ENCODE measurements at regions not wholly inside any gene's neighbourhood (a gene's known extent, or its start where the extent isn't known, plus 50 kb on each side); places are given as distances from the start of the nearest gene placed in this dataset.

GRCh38 chr5:2169430-2169808 is 286.7 kb upstream of the IRX4 start:
- Histone ChIP-seq H3K36me3 (no peaks in the 10 kb centered on the region), H3K27me3 (replicated peaks in 1 of 7) (peaks cover 0 to 33% (median 0%) of the 10 kb centered on the region in 7 donors), H3K27ac (no peak overlapping the region), H3K9me3 (no peaks in the 10 kb centered on the region), H3K4me1 (no peaks in the 10 kb centered on the region), H3K4me3 (no peak overlapping the region)
- intact Hi-C loops (cut with DNase I; ENCODE audit: low total_unique reads): no loop called here
- peak; percentile 34 for DNase-seq
- TF ChIP-seq, protein P1, sequence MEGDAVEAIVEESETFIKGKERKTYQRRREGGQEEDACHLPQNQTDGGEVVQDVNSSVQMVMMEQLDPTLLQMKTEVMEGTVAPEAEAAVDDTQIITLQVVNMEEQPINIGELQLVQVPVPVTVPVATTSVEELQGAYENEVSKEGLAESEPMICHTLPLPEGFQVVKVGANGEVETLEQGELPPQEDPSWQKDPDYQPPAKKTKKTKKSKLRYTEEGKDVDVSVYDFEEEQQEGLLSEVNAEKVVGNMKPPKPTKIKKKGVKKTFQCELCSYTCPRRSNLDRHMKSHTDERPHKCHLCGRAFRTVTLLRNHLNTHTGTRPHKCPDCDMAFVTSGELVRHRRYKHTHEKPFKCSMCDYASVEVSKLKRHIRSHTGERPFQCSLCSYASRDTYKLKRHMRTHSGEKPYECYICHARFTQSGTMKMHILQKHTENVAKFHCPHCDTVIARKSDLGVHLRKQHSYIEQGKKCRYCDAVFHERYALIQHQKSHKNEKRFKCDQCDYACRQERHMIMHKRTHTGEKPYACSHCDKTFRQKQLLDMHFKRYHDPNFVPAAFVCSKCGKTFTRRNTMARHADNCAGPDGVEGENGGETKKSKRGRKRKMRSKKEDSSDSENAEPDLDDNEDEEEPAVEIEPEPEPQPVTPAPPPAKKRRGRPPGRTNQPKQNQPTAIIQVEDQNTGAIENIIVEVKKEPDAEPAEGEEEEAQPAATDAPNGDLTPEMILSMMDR (IDR thresholded peaks at IDR 0.05 in 8 of 11, conservative IDR thresholded peaks at IDR 0.05 in 3 of 11): no peak
- TF ChIP-seq POLR2AphosphoS5 (IDR thresholded peaks at IDR 0.05) (no peak), POLR2A (IDR thresholded peaks at IDR 0.05) (no peak)
- 76 to 82% (median 79%) methylated on average over 10 of the region's 10 CpGs for WGBS, 5 donors

DNA sequence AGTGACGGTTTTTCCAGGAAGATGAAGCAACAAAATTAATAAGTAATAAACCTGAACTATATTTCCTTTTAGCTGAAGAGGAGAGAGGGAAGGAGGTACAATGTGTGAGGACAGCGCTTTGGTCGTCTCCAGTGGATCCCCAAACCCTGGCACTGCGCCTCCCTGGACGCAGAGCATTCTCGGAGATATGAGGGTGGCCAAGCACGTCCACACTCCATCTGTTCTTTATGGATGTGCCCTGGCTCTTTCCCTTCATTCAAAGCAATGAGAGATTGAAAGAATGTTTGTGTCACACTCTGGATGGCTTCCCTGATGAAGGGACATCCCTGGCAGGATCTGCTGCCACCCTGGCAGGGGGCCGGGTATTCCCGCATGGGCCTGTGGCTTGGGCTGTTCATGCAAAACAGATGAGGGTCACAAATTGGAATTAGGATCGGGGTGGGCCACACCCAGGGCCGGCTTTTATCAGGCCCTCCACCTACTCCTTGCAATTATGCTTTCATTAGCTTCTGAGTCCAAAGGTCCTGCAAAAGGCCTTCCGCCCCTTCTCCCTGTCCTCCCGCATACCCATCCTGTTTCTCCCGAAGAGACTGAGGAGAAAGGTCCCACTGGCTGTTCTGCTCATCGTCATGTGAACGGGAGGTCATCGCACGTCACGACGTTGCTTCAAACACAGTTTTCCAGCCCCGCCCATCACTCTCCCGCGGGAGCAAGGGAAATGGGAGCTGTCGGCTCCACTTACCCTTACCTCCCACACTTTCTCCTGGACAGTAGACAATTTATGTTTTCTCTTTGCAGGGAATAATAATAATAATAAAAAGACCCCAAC is 286.1 kb upstream of the IRX4 start:
- Histone ChIP-seq H3K27me3 (replicated peaks in 1 of 7) (peaks cover 0 to 32% (median 0%) of the 10 kb centered on the region in 7 donors), H3K9me3 (no peaks in the 10 kb centered on the region), H3K27ac (no peak overlapping the region), H3K4me3 (no peak overlapping the region), H3K4me1 (no peaks in the 10 kb centered on the region), H3K36me3 (no peaks in the 10 kb centered on the region)
- intact Hi-C loops (cut with DNase I; ENCODE audit: low total_unique reads): no loop called here
- peak; percentile 47 for DNase-seq
- TF ChIP-seq POLR2A (IDR thresholded peaks at IDR 0.05) (no peak), POLR2AphosphoS5 (IDR thresholded peaks at IDR 0.05) (no peak)
- TF ChIP-seq, protein P1 (IDR thresholded peaks at IDR 0.05 in 8 of 11, conservative IDR thresholded peaks at IDR 0.05 in 3 of 11): no peak
- 65 to 79% (median 73%) methylated on average over 24 of the region's 24 CpGs for WGBS, 5 donors

DNA sequence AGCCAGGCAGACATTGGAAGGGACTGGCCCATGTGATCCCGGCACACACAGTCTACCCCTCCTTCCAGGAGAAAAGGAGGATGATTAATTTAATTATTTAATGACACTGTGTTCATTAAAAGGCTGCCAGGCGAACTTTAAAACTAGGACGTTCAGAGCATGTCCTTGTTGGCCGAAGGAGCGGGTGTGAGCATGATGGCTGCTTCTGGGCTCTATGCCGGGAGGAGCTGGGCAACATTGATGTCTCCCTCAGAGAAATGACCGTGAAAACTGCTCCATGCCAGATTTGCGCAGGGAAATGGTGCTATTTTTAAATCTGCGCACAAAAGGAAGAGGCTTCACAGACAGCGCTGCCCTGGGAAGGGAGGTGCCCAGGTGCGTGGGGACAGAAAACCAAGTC is 284.9 kb upstream of the IRX4 start:
- Histone ChIP-seq H3K36me3 (no peaks in the 10 kb centered on the region), H3K4me3 (no peak overlapping the region), H3K27ac (no peak overlapping the region), H3K4me1 (no peaks in the 10 kb centered on the region), H3K27me3 (replicated peaks in 1 of 7) (peaks cover 0 to 31% (median 0%) of the 10 kb centered on the region in 7 donors), H3K9me3 (no peaks in the 10 kb centered on the region)
- intact Hi-C loops (cut with DNase I; ENCODE audit: low total_unique reads): no loop called here
- 82 to 92% (median 85%) methylated on average over 11 of the region's 11 CpGs for WGBS, 5 donors
- TF ChIP-seq, protein P1 (IDR thresholded peaks at IDR 0.05 in 8 of 11, conservative IDR thresholded peaks at IDR 0.05 in 3 of 11): no peak
- TF ChIP-seq POLR2A (IDR thresholded peaks at IDR 0.05) (no peak), POLR2AphosphoS5 (IDR thresholded peaks at IDR 0.05) (no peak)
- peak; percentile 50 for DNase-seq

GRCh38 chr5:2166979-2167377 is 284.3 kb upstream of the IRX4 start:
- 78 to 83% (median 82%) methylated on average over 5 to 6 of the region's 6 CpGs for WGBS, 5 donors
- no peaks in the 10 kb centered on the region for H3K36me3 ChIP-seq
- intact Hi-C loops (cut with DNase I; ENCODE audit: low total_unique reads): no loop called here
- TF ChIP-seq POLR2AphosphoS5 (IDR thresholded peaks at IDR 0.05): no peak
- TF ChIP-seq, protein P1 (IDR thresholded peaks at IDR 0.05 in 8 of 11, conservative IDR thresholded peaks at IDR 0.05 in 3 of 11): no peak
- no peak for TF ChIP-seq POLR2A (IDR thresholded peaks at IDR 0.05)
- peaks cover 0 to 26% (median 0%) of the 10 kb centered on the region in 7 donors for H3K27me3 ChIP-seq (replicated peaks in 1 of 7)
- no peak overlapping the region for H3K27ac ChIP-seq
- no peaks in the 10 kb centered on the region for H3K4me1 ChIP-seq
- peak; percentile 65 for DNase-seq
- H3K9me3 ChIP-seq: no peaks in the 10 kb centered on the region
- H3K4me3 ChIP-seq: no peak overlapping the region

Data from spleen (tissue), 11 donors.